GM13977 (cell line): ENCODE measurements at regions not wholly inside any gene's neighbourhood (a gene's known extent, or its start where the extent isn't known, plus 50 kb on each side); places are given as distances from the start of the nearest gene placed in this dataset.

Experiments used
- DNase-seq: peaks from one replicate; pipeline ENCODE4 v3.0.0; 2012; ENCODE audit warnings: low spot score
- CTCF ChIP-seq: IDR thresholded peaks from 2 replicates; pipeline ENCODE4 v1.5.1; 2012; ENCODE audit warnings: mild to moderate bottlenecking, control low read depth; ENCODE audit not compliant: insufficient read depth; ENCODE audit errors: extremely low read depth, missing control alignments
- in situ Hi-C: fragments of 300-500 bp; cut with MboI; formaldehyde crosslinking; loops from one replicate; pipeline ENCODE4 v1.12.0; 2022; ENCODE audit warnings: low sequenced_read_pairs, low pct_unique_long_range_greater_than_20kb, mixed read lengths, inconsistent platforms; ENCODE audit not compliant: unreplicated experiment

DNA sequence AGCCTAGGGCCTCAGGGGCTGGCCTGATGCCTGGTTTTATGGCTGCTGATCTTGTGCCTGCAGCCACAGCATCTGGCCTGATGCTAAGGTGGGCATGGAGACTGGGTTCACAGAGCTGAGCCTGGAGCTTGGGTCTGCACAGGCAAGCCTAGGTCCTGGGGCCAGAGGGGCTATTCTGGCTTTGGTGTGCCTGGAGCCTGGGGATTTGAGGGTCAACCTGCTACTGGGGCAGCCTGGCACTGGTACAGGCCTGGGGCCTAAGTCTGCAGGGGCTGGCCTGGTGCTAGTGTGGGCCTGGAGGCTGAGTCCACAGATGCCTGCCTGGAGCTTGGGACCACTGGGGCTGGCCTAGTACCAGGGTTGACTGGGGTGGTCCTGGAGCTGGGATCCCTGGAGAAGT is 481.8 kb upstream of the GHITM start:
- in situ Hi-C loops: no loop called here
- TF ChIP-seq CTCF: no peak
- DNase-seq: no peak

- in situ Hi-C loops: no loop called here
Measured at GRCh38 chr10:83663918-83664317, 475.4 kb upstream of the GHITM start.

DNA sequence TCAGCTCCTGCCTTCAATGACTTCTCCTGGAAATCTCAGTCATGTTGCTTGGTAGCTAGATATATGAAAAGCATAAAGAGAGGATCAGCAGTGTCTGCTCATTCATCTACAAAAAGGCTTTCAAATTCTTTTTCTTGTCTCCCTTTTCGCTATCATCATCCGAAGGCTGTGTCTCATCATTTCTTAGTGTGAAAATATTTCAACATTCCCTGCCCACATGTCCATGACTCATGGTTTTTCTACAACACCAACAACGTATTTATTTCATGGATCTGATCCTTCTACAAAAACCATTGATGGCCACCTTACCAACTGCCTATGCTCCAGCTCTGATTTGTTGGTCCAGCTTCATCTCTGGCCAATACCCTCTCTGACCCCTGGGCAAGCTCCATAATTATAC is 472.5 kb upstream of the GHITM start:
- no peak for DNase-seq
- in situ Hi-C loops: no loop called here
- TF ChIP-seq CTCF: no peak

More at GRCh38 chr10:83663918-83664317, 475.4 kb upstream of the GHITM start:
- TF ChIP-seq CTCF: no peak
- no peak for DNase-seq

DNA sequence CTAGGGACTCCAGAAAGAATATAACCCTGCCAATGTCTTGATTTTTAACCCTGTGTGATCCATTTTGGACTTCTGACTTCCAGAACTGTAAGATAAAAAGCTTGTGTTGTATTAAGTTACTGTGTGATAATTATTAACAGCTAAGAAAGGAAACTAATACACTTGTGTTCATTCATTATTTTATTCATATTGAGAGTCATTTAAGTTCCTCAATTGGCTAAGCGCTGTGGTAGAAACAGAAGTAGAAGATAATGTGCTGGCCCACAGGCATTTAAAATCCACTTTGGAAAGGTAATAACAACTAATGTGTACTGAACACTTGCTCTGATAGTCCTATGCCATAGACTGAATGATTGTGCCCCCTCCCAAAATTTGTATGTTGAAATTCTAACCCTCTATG is 471.7 kb upstream of the GHITM start:
- in situ Hi-C loops: no loop called here
- no peak for TF ChIP-seq CTCF

GRCh38 chr10:83673316-83673715 is 466.0 kb upstream of the GHITM start:
- DNase-seq: no peak
- in situ Hi-C loops: no loop called here
- TF ChIP-seq CTCF: no peak

More for the DNA sequence above, 471.7 kb upstream of the GHITM start:
- DNase-seq: no peak

GRCh38 chr10:83677795-83678194 is 461.5 kb upstream of the GHITM start:
- in situ Hi-C loops: no loop called here
- no peak for DNase-seq
- TF ChIP-seq CTCF: peak; percentile 24

- no peak for TF ChIP-seq CTCF
- in situ Hi-C loops: no loop called here
- peak; percentile 11 for DNase-seq
Measured at GRCh38 chr10:83678850-83679249, 460.5 kb upstream of the GHITM start.
